ENCODE measurements at regions not wholly inside any gene's neighbourhood (a gene's known extent, or its start where the extent isn't known, plus 50 kb on each side); places are given as distances from the start of the nearest gene placed in this dataset.

DNA sequence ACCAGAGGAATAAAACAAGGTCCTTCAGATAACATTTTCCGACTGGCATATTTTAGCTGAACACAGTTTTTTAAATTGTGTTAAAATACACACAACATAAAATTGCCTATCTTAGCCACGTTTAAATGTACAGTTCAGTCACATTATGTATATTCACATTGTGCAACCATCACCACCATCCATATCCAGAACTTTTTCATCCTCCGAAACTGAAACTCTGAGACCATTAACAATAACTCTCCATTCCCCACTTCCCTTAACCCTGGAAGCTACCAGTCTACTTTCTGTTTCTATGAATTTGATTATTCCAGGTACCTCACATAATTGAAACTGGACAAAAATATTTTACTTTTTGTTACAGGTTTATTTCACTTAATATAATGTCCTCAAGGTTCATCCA lies 213.3 kb downstream of the ETS1 start:
- Mint-ChIP-seq H3K27me3 (peaks cover 0 to 2% (median 0%) of the 10 kb centered on the region in 5 donors), H3K4me3 (no peak overlapping the region), H3K27ac (peak overlapping the region in 2 of 9 donors; percentile 0 to 11), H3K36me3 (peaks cover 0 to 17% (median 0%) of the 10 kb centered on the region in 5 donors), H3K9me3 (peaks cover 0 to 16% (median 4%) of the 10 kb centered on the region in 11 donors), H3K4me1 (peaks cover 9 to 75% (median 51%) of the 10 kb centered on the region in 7 donors)
- H3K4me1 ChIP-seq (ENCODE audit: control insufficient read depth in 2 of 2, insufficient read depth in 2 of 2, low read length in 2 of 2) = peaks cover 0 to 11% of the 10 kb centered on the region in 2 donors
- intact Hi-C loops (cut with micrococcal nuclease) = loop anchor here in 1 of 2 donors (5.0 kb wide), 1 partner anchor 38 kb away; no protein-coding TSS in a partner anchor
- no peak overlapping the region for H3K4me3 ChIP-seq (ENCODE audit: low read length)
- no peak for ATAC-seq
- DNase-seq = no peak
- POLR2A ChIA-PET = interaction anchor here (0.6 to 0.7 kb wide), 2 partner anchors 131 to 352 kb away, joined by 3 read pairs; no protein-coding TSS in a partner anchor
- no peak overlapping the region for H3K27ac ChIP-seq (ENCODE audit: low read depth, low read length)
- H3K9me3 ChIP-seq (ENCODE audit: control insufficient read depth in 2 of 3, low read length in 3 of 3) = no peaks in the 10 kb centered on the region
- H3K36me3 ChIP-seq (ENCODE audit: control insufficient read depth in 2 of 3, insufficient read depth in 3 of 3, low read length in 3 of 3) = no peaks in the 10 kb centered on the region
- H3K27me3 ChIP-seq (ENCODE audit: control insufficient read depth in 2 of 2, insufficient read depth in 2 of 2, low read length in 2 of 2) = no peaks in the 10 kb centered on the region
- CTCF ChIA-PET = interaction anchor here (0.7 to 1.6 kb wide), 2 partner anchors 11 to 18 kb away, joined by 3 read pairs; no protein-coding TSS in a partner anchor

DNA sequence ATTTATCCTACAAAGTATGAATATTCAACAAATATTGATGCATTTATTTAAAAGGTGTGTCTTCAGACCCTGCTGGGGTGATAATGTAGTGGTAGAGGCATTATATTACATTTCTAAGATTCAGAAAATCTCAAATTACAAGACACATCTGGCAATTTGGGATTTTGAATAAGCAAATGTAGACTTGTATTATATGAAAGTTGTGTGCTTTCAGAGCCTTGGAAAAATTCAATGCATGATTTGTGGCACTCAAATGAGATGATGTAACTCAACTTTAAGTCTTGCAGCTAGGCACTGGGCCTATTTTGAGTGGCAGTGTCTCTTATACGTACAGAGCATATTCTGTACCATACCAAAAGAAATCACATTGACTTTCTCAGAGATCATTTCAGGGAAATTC lies 214.4 kb downstream of the ETS1 start:
- Histone ChIP-seq H3K4me3 (ENCODE audit: low read length) (no peak overlapping the region), H3K27me3 (ENCODE audit: control insufficient read depth in 2 of 2, insufficient read depth in 2 of 2, low read length in 2 of 2) (no peaks in the 10 kb centered on the region), H3K36me3 (ENCODE audit: control insufficient read depth in 2 of 3, insufficient read depth in 3 of 3, low read length in 3 of 3) (no peaks in the 10 kb centered on the region), H3K27ac (ENCODE audit: low read depth, low read length) (no peak overlapping the region), H3K4me1 (ENCODE audit: control insufficient read depth in 2 of 2, insufficient read depth in 2 of 2, low read length in 2 of 2) (peaks cover 0 to 11% of the 10 kb centered on the region in 2 donors), H3K9me3 (ENCODE audit: control insufficient read depth in 2 of 3, low read length in 3 of 3) (no peaks in the 10 kb centered on the region)
- H3K4me1 Mint-ChIP-seq = peaks cover 9 to 69% (median 48%) of the 10 kb centered on the region in 7 donors
- intact Hi-C loops (cut with micrococcal nuclease) = loop anchor here in 1 of 2 donors (5.0 kb wide), 1 partner anchor 39 kb away; no protein-coding TSS in a partner anchor
- ATAC-seq = no peak
- peaks cover 0 to 11% (median 0%) of the 10 kb centered on the region in 5 donors for H3K36me3 Mint-ChIP-seq
- H3K27me3 Mint-ChIP-seq = peaks cover 0 to 2% (median 0%) of the 10 kb centered on the region in 5 donors
- CTCF ChIA-PET = interaction anchor here (1.6 kb wide), 1 partner anchor 17 kb away, joined by 3 read pairs; no protein-coding TSS in a partner anchor
- POLR2A ChIA-PET = interaction anchor here (1.4 kb wide), 1 partner anchor 11 kb away, joined by 5 read pairs; no protein-coding TSS in a partner anchor
- no peak for DNase-seq
- H3K27ac Mint-ChIP-seq = no peak overlapping the region
- H3K9me3 Mint-ChIP-seq = peaks cover 0 to 9% (median 3%) of the 10 kb centered on the region in 11 donors
- no peak overlapping the region for H3K4me3 Mint-ChIP-seq

DNA sequence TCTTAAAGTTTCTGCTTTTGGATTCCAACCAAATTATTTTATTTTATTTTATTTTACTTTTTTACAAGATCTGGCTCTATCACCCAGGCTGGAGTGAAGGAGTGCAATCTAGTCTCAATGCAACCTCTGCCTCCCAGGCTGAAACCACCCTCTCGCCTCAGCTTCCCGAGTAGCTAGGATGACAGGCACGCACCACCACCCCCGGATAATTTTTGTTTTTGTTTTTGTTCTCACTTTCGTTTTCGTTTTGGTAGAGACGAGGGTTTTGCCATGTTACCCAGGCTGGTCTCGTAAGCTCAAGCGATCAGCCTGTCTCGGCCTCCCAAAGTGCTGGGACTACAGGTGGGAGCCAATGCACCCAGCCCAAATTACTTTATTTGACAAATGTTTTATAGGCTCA lies 219.8 kb downstream of the ETS1 start:
- H3K27me3 Mint-ChIP-seq = peaks cover 0 to 3% (median 0%) of the 10 kb centered on the region in 5 donors
- Histone ChIP-seq H3K4me3 (ENCODE audit: low read length) (no peak overlapping the region), H3K27ac (ENCODE audit: low read depth, low read length) (no peak overlapping the region), H3K27me3 (ENCODE audit: control insufficient read depth in 2 of 2, insufficient read depth in 2 of 2, low read length in 2 of 2) (no peaks in the 10 kb centered on the region), H3K4me1 (ENCODE audit: control insufficient read depth in 2 of 2, insufficient read depth in 2 of 2, low read length in 2 of 2) (no peaks in the 10 kb centered on the region), H3K9me3 (ENCODE audit: control insufficient read depth in 2 of 3, low read length in 3 of 3) (no peaks in the 10 kb centered on the region), H3K36me3 (ENCODE audit: control insufficient read depth in 2 of 3, insufficient read depth in 3 of 3, low read length in 3 of 3) (no peaks in the 10 kb centered on the region)
- CTCF ChIA-PET = interaction anchor here (0.6 to 2.0 kb wide), 3 partner anchors 8 to 264 kb away, joined by 3 to 5 read pairs (median 3); no protein-coding TSS in a partner anchor
- H3K36me3 Mint-ChIP-seq = peaks cover 0 to 6% (median 0%) of the 10 kb centered on the region in 5 donors
- ATAC-seq = peak; percentile 31
- peak in 2 of 9 donors; percentile 19 to 32 for DNase-seq
- POLR2A ChIA-PET = interaction anchor here (1.0 to 1.5 kb wide), 4 partner anchors 16 to 65 kb away, joined by 3 to 5 read pairs (median 4); no protein-coding TSS in a partner anchor
- peak overlapping the region in 4 of 9 donors; percentile 42 to 71 (median 49) for H3K27ac Mint-ChIP-seq
- H3K9me3 Mint-ChIP-seq = peaks cover 0 to 12% (median 0%) of the 10 kb centered on the region in 11 donors
- intact Hi-C loops (cut with micrococcal nuclease) = loop anchor here in 1 of 2 donors (5.0 kb wide), 1 partner anchor 35 kb away; no protein-coding TSS in a partner anchor
- peaks cover 9 to 52% (median 37%) of the 10 kb centered on the region in 7 donors for H3K4me1 Mint-ChIP-seq
- H3K4me3 Mint-ChIP-seq = peak overlapping the region in 9 of 10 donors; percentile 10 to 64 (median 41)

DNA sequence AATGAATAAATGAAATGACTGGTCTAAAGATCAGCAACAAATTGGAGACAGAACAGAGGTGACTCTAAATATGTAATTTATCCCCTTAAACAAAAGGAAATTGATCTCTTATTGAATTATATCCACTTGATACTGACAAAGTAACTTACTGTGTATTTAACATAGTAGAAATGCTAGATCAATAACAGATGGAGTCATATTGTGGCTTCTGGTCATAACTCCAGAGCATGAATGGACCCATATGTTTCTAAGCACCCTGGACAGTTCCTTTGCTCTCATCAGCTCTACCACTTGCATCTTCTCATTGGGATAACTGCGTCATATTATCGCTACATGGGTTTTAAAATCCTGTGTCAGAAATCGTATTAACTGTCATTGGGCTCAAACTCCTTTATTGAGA lies 222.3 kb downstream of the ETS1 start:
- Mint-ChIP-seq H3K4me1 (peaks cover 8 to 47% (median 37%) of the 10 kb centered on the region in 7 donors), H3K9me3 (peaks cover 0 to 12% (median 0%) of the 10 kb centered on the region in 11 donors), H3K4me3 (no peak overlapping the region), H3K27ac (peak overlapping the region in 2 of 9 donors; percentile 40 to 85), H3K27me3 (peaks cover 0 to 5% (median 0%) of the 10 kb centered on the region in 5 donors), H3K36me3 (peaks cover 0 to 6% (median 0%) of the 10 kb centered on the region in 5 donors)
- CTCF ChIA-PET = no interaction called here
- POLR2A ChIA-PET = interaction anchor here (0.6 to 5.2 kb wide), 3 partner anchors 13 to 141 kb away, joined by 3 to 27 read pairs (median 3); no protein-coding TSS in a partner anchor
- DNase-seq (peak in 5 of 9 donors; percentile 17 to 48 (median 45)), ATAC-seq (no peak)
- Histone ChIP-seq H3K36me3 (ENCODE audit: control insufficient read depth in 2 of 3, insufficient read depth in 3 of 3, low read length in 3 of 3) (no peaks in the 10 kb centered on the region), H3K4me3 (ENCODE audit: low read length) (no peak overlapping the region), H3K4me1 (ENCODE audit: control insufficient read depth in 2 of 2, insufficient read depth in 2 of 2, low read length in 2 of 2) (no peaks in the 10 kb centered on the region), H3K27me3 (ENCODE audit: control insufficient read depth in 2 of 2, insufficient read depth in 2 of 2, low read length in 2 of 2) (no peaks in the 10 kb centered on the region), H3K9me3 (ENCODE audit: control insufficient read depth in 2 of 3, low read length in 3 of 3) (no peaks in the 10 kb centered on the region), H3K27ac (ENCODE audit: low read depth, low read length) (no peak overlapping the region)
- intact Hi-C loops (cut with micrococcal nuclease) = loop anchor here in 1 of 2 donors (1.0 to 5.0 kb wide), 3 partner anchors 14 to 33 kb away; no protein-coding TSS in a partner anchor

DNA sequence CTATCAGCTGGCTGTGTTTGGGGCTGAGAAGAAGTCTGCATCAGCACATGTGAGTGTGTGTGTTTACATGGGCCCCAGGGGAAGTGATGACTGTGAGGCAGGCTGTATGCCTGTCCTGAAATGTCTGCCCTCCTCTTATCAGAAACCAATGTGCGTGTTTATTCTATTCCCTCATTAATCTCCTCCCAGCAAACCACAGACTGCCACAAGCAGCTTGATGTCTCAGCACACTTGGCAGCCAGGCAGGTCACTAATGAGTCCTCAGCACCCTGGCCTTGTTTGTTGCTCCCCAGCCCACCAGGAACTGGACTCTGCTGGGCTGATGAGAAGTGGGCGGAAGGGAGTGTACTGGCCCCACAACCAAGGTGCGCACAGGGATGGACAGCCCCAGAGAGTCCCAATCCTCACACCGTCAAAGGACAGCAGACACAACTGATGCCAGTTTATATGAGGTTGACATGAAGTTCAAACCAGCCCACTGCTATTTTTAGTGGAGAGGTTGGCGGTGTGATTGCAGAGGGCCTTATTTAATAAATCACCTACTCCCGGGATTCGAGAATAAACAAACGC lies 225.8 kb downstream of the ETS1 start:
- Histone ChIP-seq H3K36me3 (ENCODE audit: control insufficient read depth in 2 of 3, insufficient read depth in 3 of 3, low read length in 3 of 3) (no peaks in the 10 kb centered on the region), H3K27me3 (ENCODE audit: control insufficient read depth in 2 of 2, insufficient read depth in 2 of 2, low read length in 2 of 2) (no peaks in the 10 kb centered on the region), H3K27ac (ENCODE audit: low read depth, low read length) (no peak overlapping the region), H3K4me1 (ENCODE audit: control insufficient read depth in 2 of 2, insufficient read depth in 2 of 2, low read length in 2 of 2) (peaks cover 0 to 4% of the 10 kb centered on the region in 2 donors), H3K4me3 (ENCODE audit: low read length) (no peak overlapping the region), H3K9me3 (ENCODE audit: control insufficient read depth in 2 of 3, low read length in 3 of 3) (no peaks in the 10 kb centered on the region)
- Mint-ChIP-seq H3K36me3 (peaks cover 0 to 3% (median 0%) of the 10 kb centered on the region in 5 donors), H3K9me3 (peaks cover 0 to 6% (median 0%) of the 10 kb centered on the region in 11 donors), H3K27ac (peak overlapping the region in 4 of 9 donors; percentile 27 to 85 (median 70)), H3K4me3 (peak overlapping the region in 1 of 10 donors; percentile 39), H3K4me1 (peaks cover 3 to 58% (median 45%) of the 10 kb centered on the region in 7 donors), H3K27me3 (peaks cover 0 to 9% (median 0%) of the 10 kb centered on the region in 5 donors)
- ChIA-PET POLR2A (interaction anchor here (0.6 to 5.2 kb wide), 10 partner anchors 8 to 269 kb away, joined by 3 to 27 read pairs (median 4); no protein-coding TSS in a partner anchor), CTCF (interaction anchor here (0.9 kb wide), 1 partner anchor 10 kb away, joined by 3 read pairs; no protein-coding TSS in a partner anchor)
- intact Hi-C loops (cut with micrococcal nuclease) = loop anchor here in 1 of 2 donors (2.0 kb wide), 1 partner anchor 55 kb away; no protein-coding TSS in a partner anchor
- peak; percentile 65 for ATAC-seq
- peak in 1 of 9 donors; percentile 20 for DNase-seq

DNA sequence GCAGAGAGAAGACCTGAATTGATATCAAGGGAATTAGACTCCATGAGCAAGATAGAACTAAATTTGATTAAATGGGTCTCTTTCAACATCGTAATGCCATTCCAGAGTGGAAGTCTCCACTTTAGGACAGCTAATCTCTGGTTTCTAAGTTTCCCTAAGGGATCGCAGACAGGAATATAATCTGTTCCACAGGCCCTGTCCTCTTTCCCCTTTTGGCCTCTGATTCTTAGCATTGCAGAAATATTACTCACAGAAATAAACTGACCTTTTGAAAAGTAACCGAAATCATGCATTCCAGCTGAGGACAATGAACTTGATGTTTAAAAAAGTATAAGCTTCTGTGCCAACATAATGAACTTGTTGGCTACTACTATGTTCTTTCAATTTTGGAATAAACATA lies 227.8 kb downstream of the ETS1 start:
- no peaks in the 10 kb centered on the region for H3K27me3 ChIP-seq (ENCODE audit: control insufficient read depth in 2 of 2, insufficient read depth in 2 of 2, low read length in 2 of 2)
- H3K36me3 ChIP-seq (ENCODE audit: control insufficient read depth in 2 of 3, insufficient read depth in 3 of 3, low read length in 3 of 3) = no peaks in the 10 kb centered on the region
- no peak overlapping the region for H3K27ac ChIP-seq (ENCODE audit: low read depth, low read length)
- peaks cover 9 to 55% (median 48%) of the 10 kb centered on the region in 7 donors for H3K4me1 Mint-ChIP-seq
- peaks cover 0 to 9% (median 0%) of the 10 kb centered on the region in 5 donors for H3K27me3 Mint-ChIP-seq
- peaks cover 0 to 3% (median 0%) of the 10 kb centered on the region in 5 donors for H3K36me3 Mint-ChIP-seq
- H3K9me3 ChIP-seq (ENCODE audit: control insufficient read depth in 2 of 3, low read length in 3 of 3) = no peaks in the 10 kb centered on the region
- ChIA-PET POLR2A (interaction anchor here (0.9 to 1.2 kb wide), 2 partner anchors 36 to 63 kb away, joined by 3 to 4 read pairs; no protein-coding TSS in a partner anchor), CTCF (interaction anchor here (0.6 to 1.5 kb wide), 3 partner anchors 8 to 12 kb away, joined by 3 to 5 read pairs (median 3); no protein-coding TSS in a partner anchor)
- H3K9me3 Mint-ChIP-seq = peaks cover 0 to 4% (median 0%) of the 10 kb centered on the region in 11 donors
- DNase-seq (no peak), ATAC-seq (no peak)
- no peak overlapping the region for H3K27ac Mint-ChIP-seq
- no peak overlapping the region for H3K4me3 ChIP-seq (ENCODE audit: low read length)
- no peak overlapping the region for H3K4me3 Mint-ChIP-seq
- peaks cover 0 to 4% of the 10 kb centered on the region in 2 donors for H3K4me1 ChIP-seq (ENCODE audit: control insufficient read depth in 2 of 2, insufficient read depth in 2 of 2, low read length in 2 of 2)
- intact Hi-C loops (cut with micrococcal nuclease) = no loop called here

All from naive thymus-derived CD4-positive, alpha-beta T cell (primary cell).